ENCODE measurements at regions not wholly inside any gene's neighbourhood (a gene's known extent, or its start where the extent isn't known, plus 50 kb on each side); places are given as distances from the start of the nearest gene placed in this dataset.
A peak's percentile ranks its signal among the peaks of the same experiment; 100 is the strongest.

GRCh38 chr2:161030260-161031063 lies 129.8 kb upstream of the TANK start:
- no peak for TF ChIP-seq POLR2A (IDR thresholded peaks at IDR 0.05)
- no peak for TF ChIP-seq CTCF (IDR thresholded peaks at IDR 0.05)
- peak in 2 of 4 donors; percentile 35 to 47 for TF ChIP-seq POLR2AphosphoS5 (IDR thresholded peaks at IDR 0.05)
- no peak for TF ChIP-seq EP300 (IDR thresholded peaks at IDR 0.05)
